K562 (cell line): ENCODE measurements at regions not wholly inside any gene's neighbourhood (a gene's known extent, or its start where the extent isn't known, plus 50 kb on each side); places are given as distances from the start of the nearest gene placed in this dataset.

ENCODE experiments used
- E2F8 ChIP-seq: fragments of 450-650 bp; IDR thresholded peaks from 2 replicates; pipeline ENCODE4 v1.7.1; 2018; ENCODE audit warnings: mild to moderate bottlenecking, low read depth; ENCODE audit not compliant: partially characterized antibody
- KLF6 ChIP-seq: fragments of 250-450 bp; sonication (Bioruptor Pico); IDR thresholded peaks from 2 replicates; pipeline ENCODE4 v1.4.0; 2020; ENCODE audit warnings: mild to moderate bottlenecking, moderate library complexity, borderline replicate concordance
- PTTG1 ChIP-seq: fragments of 450-650 bp; IDR thresholded peaks from 2 replicates; pipeline ENCODE4 v1.6.1; 2016; ENCODE audit warnings: low read depth, mild to moderate bottlenecking, missing genetic modification characterization, missing compliant biosample characterization
- ZNF3 ChIP-seq: fragments of 250-450 bp; sonication (Bioruptor Pico); IDR thresholded peaks from 2 replicates; pipeline ENCODE4 v1.5.0; 2021; ENCODE audit warnings: mild to moderate bottlenecking, moderate library complexity

- TF ChIP-seq KLF6 (CRISPR knock-in tag) (no peak), PTTG1 (tag) (no peak), ZNF3 (no peak), E2F8 (no peak)
Observed at GRCh38 chr1:5769760-5770159, 222.5 kb downstream of the NPHP4 start.
